ENCODE measurements at regions not wholly inside any gene's neighbourhood (a gene's known extent, or its start where the extent isn't known, plus 50 kb on each side); places are given as distances from the start of the nearest gene placed in this dataset.

DNA sequence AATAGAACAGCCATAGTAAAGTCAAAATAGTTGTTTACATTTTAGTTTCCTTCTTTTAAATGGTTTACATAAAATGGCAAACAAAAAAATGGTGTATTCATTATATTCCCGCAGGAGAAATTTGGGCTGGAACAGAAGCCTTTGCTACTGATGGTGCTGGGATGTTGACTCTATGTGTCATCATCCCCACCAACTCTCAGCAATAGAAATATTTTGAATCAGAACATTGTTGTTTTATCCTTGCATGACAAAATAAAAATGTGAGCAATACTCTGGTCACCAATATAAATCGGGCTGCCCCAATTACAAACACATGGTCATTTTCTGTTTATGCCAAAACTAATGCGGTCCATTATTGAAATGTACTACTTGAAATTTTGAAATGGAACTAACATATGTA, 1131.6 kb upstream of the PCDH7 start:
- TF ChIP-seq, protein P1, sequence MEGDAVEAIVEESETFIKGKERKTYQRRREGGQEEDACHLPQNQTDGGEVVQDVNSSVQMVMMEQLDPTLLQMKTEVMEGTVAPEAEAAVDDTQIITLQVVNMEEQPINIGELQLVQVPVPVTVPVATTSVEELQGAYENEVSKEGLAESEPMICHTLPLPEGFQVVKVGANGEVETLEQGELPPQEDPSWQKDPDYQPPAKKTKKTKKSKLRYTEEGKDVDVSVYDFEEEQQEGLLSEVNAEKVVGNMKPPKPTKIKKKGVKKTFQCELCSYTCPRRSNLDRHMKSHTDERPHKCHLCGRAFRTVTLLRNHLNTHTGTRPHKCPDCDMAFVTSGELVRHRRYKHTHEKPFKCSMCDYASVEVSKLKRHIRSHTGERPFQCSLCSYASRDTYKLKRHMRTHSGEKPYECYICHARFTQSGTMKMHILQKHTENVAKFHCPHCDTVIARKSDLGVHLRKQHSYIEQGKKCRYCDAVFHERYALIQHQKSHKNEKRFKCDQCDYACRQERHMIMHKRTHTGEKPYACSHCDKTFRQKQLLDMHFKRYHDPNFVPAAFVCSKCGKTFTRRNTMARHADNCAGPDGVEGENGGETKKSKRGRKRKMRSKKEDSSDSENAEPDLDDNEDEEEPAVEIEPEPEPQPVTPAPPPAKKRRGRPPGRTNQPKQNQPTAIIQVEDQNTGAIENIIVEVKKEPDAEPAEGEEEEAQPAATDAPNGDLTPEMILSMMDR (conservative IDR thresholded peaks at IDR 0.05 in 1 of 2, IDR thresholded peaks at IDR 0.05 in 1 of 2; ENCODE audit: extremely low read depth in 1 of 2, insufficient read depth in 1 of 2, low read depth in 1 of 2, low read length in 2 of 2): no peak
- no peak for TF ChIP-seq EZH2 (IDR thresholded peaks at IDR 0.05; ENCODE audit: borderline replicate concordance, low read length)

All from mammary epithelial cell (primary cell).